Subcutaneous abdominal adipose tissue (tissue), 5 donors: ENCODE measurements at regions not wholly inside any gene's neighbourhood (a gene's known extent, or its start where the extent isn't known, plus 50 kb on each side); places are given as distances from the start of the nearest gene placed in this dataset.
"Not testable (repeated sequence)": the region's sequence is repeated elsewhere in the genome, so short reads cannot be mapped to it uniquely, and the experiment has no call there.

Source experiments
- H3K27ac ChIP-seq: one replicate; pipeline ENCODE4 v1.7.0; 2013; ENCODE audit warnings: low read depth, mild to moderate bottlenecking, inconsistent platforms, low read length, moderate library complexity
- H3K27me3 ChIP-seq, 5 donors: one replicate each; pipeline ENCODE4 v1.7.0; 2013; ENCODE audit warnings: low read length in 5 of 5, inconsistent platforms in 1 of 5; ENCODE audit not compliant: control insufficient read depth in 5 of 5, insufficient read depth in 4 of 5
- H3K36me3 ChIP-seq, 5 donors: one replicate each; pipeline ENCODE4 v1.7.0; 2013; ENCODE audit warnings: low read length in 5 of 5; ENCODE audit not compliant: control insufficient read depth in 5 of 5, insufficient read depth in 5 of 5
- H3K4me1 ChIP-seq, 5 donors: one replicate each; pipeline ENCODE4 v1.7.0; 2013; ENCODE audit warnings: low read length in 5 of 5, mild to moderate bottlenecking in 3 of 5, moderate library complexity in 1 of 5; ENCODE audit not compliant: control insufficient read depth in 5 of 5, insufficient read depth in 5 of 5
- H3K4me3 ChIP-seq, 5 donors: one replicate each; pipeline ENCODE4 v1.7.0; 2013; ENCODE audit warnings: low read length in 5 of 5, low read depth in 1 of 5
- H3K9ac ChIP-seq, 5 donors: one replicate each; pipeline ENCODE4 v1.7.0; 2013; ENCODE audit warnings: low read length in 5 of 5, mild to moderate bottlenecking in 4 of 5, moderate library complexity in 3 of 5
- H3K9me3 ChIP-seq, 5 donors: one replicate each; pipeline ENCODE4 v1.7.0; 2013; ENCODE audit warnings: low read length in 5 of 5; ENCODE audit not compliant: control insufficient read depth in 5 of 5
- donor health status: healthy.
- donor health status: healthy.
- donor health status: healthy.
- donor health status: healthy.
- donor health status: healthy.

DNA sequence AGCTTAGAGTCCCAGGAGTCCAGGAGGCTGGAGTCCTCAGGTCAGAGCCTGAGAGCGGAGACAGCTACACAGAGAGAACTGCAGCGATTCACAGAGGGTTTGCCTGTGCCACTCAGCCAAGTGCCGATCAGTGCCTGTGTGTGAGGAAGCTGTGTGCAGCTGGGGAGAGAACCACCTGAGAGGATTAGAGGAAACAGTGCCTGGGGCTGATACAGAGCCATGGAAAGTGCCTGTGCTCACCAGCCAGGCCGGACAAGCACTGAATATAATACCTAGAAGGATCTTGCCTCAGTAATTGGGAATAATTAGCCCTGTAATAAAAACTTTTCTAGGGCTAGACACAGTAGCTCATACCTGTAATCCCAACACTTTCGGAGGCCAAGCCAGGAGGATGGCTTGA lies 134.7 kb downstream of the ARHGAP11B start:
- H3K36me3 ChIP-seq, H3K9ac ChIP-seq, H3K4me1 ChIP-seq, H3K27me3 ChIP-seq, H3K9me3 ChIP-seq, H3K27ac ChIP-seq, H3K4me3 ChIP-seq: not testable (repeated sequence)

DNA sequence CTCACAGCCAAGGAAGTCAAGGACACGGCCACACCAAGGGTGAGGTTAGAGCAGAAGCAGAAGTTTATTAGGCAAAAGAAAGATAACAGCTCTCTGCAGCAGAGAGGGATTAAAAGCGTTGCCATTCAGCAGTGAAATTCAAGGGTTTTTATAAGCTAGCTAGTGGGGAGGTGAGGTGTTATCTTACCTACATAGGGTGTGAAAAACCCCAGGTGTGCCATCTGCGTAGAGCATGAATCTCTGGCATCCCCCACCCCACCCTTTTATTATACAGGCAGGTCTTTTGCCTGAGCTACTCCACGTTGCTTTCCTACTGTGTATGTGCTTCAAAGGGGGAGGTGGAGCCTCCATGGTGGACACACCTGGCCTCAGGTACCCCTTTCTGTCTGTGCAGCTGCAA lies 135.4 kb downstream of the ARHGAP11B start:
- not testable (repeated sequence) for H3K36me3 ChIP-seq, H3K9me3 ChIP-seq, H3K4me3 ChIP-seq, H3K9ac ChIP-seq, H3K4me1 ChIP-seq, H3K27ac ChIP-seq, H3K27me3 ChIP-seq

- not testable (repeated sequence) for H3K4me1 ChIP-seq, H3K9ac ChIP-seq, H3K9me3 ChIP-seq, H3K4me3 ChIP-seq, H3K36me3 ChIP-seq, H3K27me3 ChIP-seq, H3K27ac ChIP-seq
Measured at GRCh38 chr15:30769390-30770124, 134.2 kb upstream of the FAN1 start.

DNA sequence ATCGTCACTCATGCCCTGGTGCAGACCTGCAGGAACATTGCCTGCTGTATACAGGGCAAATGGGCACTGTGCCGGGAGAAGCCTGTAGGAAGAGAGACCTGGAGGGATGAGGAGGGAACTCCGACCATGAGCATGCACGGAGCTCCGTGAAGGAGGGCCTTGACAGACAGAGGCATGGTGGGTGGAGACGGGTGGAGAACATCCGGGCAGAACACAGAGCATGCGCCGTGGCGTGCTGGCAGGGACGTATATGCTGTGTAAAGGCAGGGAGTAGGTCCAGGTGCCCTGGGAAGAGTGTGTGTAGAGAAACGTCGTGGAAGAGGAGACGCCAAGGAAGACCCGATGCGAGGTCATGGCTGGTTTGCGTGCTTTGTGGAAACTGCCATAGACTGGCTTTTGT lies 133.0 kb upstream of the FAN1 start:
- Histone ChIP-seq H3K4me1 (no peaks in the 10 kb centered on the region), H3K9me3 (no peaks in the 10 kb centered on the region), H3K4me3 (no peak overlapping the region), H3K27me3 (no peaks in the 10 kb centered on the region), H3K36me3 (no peaks in the 10 kb centered on the region), H3K9ac (no peak overlapping the region), H3K27ac (no peak overlapping the region)

GRCh38 chr15:30783019-30783418 lies 120.7 kb upstream of the FAN1 start:
- no peaks in the 10 kb centered on the region for H3K4me1 ChIP-seq
- H3K27ac ChIP-seq = no peak overlapping the region
- no peak overlapping the region for H3K9ac ChIP-seq
- H3K27me3 ChIP-seq = no peaks in the 10 kb centered on the region
- no peak overlapping the region for H3K4me3 ChIP-seq
- no peaks in the 10 kb centered on the region for H3K36me3 ChIP-seq
- no peaks in the 10 kb centered on the region for H3K9me3 ChIP-seq

GRCh38 chr15:30788595-30788994 lies 115.1 kb upstream of the FAN1 start:
- H3K9me3 ChIP-seq = no peaks in the 10 kb centered on the region
- H3K4me3 ChIP-seq = no peak overlapping the region
- no peak overlapping the region for H3K9ac ChIP-seq
- peaks cover 0 to 3% (median 0%) of the 10 kb centered on the region in 5 donors for H3K27me3 ChIP-seq
- H3K36me3 ChIP-seq = no peaks in the 10 kb centered on the region
- no peaks in the 10 kb centered on the region for H3K4me1 ChIP-seq
- no peak overlapping the region for H3K27ac ChIP-seq

- Histone ChIP-seq H3K36me3 (no peaks in the 10 kb centered on the region), H3K27ac (no peak overlapping the region), H3K27me3 (peaks cover 0 to 3% (median 0%) of the 10 kb centered on the region in 5 donors), H3K4me1 (no peaks in the 10 kb centered on the region), H3K4me3 (no peak overlapping the region), H3K9ac (no peak overlapping the region), H3K9me3 (no peaks in the 10 kb centered on the region)
Measured at GRCh38 chr15:30791239-30792175, 112.2 kb upstream of the FAN1 start.

DNA sequence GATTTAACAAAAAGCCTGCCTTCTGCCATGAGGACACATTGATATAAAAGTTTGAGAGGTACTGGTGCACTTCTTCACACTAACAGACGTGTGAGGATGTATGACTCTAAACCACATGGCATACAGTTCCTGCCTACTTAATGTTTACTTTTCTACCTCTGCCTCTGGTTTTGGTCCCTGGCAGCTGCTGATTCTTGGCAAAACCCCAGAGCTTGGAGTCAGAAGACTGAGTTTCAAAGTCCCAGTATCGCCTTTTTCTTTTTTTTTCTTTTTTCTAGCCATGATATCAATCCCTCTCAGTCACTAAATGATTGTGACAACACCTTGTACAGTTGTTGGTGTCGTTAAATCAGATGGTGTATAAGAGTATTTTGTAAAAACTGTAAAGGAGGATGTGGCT lies 110.9 kb upstream of the FAN1 start:
- H3K4me1 ChIP-seq, H3K4me3 ChIP-seq, H3K27me3 ChIP-seq, H3K9ac ChIP-seq, H3K9me3 ChIP-seq, H3K36me3 ChIP-seq, H3K27ac ChIP-seq: not testable (repeated sequence)

DNA sequence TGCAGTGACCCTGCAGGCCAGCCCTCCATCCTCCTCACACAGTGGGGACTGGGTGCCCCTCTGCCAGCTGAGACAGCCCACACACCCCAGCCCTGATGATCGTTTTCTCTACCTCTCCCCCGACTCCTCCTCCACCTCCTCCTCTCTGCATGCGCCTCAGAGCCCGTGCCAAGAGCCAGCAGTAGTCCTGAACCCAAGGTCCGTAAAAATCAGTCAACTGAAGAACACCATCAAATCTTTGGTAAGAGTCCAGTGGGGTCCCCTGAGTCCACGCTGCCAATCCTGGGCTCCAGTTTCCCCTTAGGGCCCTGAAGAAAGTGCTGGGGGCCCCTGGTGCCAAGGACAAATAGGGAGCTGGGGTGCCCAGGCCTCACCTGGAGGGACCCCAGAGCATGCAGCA lies 109.3 kb upstream of the FAN1 start:
- Histone ChIP-seq H3K9ac (no peak overlapping the region), H3K4me3 (no peak overlapping the region), H3K4me1 (no peaks in the 10 kb centered on the region), H3K36me3 (no peaks in the 10 kb centered on the region), H3K27me3 (peaks cover 0 to 3% (median 0%) of the 10 kb centered on the region in 5 donors), H3K27ac (no peak overlapping the region), H3K9me3 (no peaks in the 10 kb centered on the region)

GRCh38 chr15:30799565-30799964 lies 104.2 kb upstream of the FAN1 start:
- not testable (repeated sequence) for H3K27ac ChIP-seq, H3K27me3 ChIP-seq, H3K9ac ChIP-seq, H3K4me3 ChIP-seq, H3K9me3 ChIP-seq, H3K36me3 ChIP-seq, H3K4me1 ChIP-seq
